GM21447 (cell line): ENCODE measurements at regions not wholly inside any gene's neighbourhood (a gene's known extent, or its start where the extent isn't known, plus 50 kb on each side); places are given as distances from the start of the nearest gene placed in this dataset.
"Not testable (repeated sequence)": the region's sequence is repeated elsewhere in the genome, so short reads cannot be mapped to it uniquely, and the experiment has no call there.

Experiments used
- ATAC-seq: cut with Tn5 transposase; IDR thresholded peaks from one replicate; pipeline ENCODE4 v1.9.1; 2021; ENCODE audit not compliant: unreplicated experiment

- ATAC-seq = no peak
These were observed 198.4 kb upstream of the PTGFR start for GRCh38 chr1:78292361-78292760.

GRCh38 chr1:78297836-78298235 is 192.9 kb upstream of the PTGFR start:
- no peak for ATAC-seq

- ATAC-seq = no peak
These were observed 192.4 kb upstream of the PTGFR start for GRCh38 chr1:78298349-78298748.

GRCh38 chr1:78301141-78301540 is 189.6 kb upstream of the PTGFR start:
- no peak for ATAC-seq

DNA sequence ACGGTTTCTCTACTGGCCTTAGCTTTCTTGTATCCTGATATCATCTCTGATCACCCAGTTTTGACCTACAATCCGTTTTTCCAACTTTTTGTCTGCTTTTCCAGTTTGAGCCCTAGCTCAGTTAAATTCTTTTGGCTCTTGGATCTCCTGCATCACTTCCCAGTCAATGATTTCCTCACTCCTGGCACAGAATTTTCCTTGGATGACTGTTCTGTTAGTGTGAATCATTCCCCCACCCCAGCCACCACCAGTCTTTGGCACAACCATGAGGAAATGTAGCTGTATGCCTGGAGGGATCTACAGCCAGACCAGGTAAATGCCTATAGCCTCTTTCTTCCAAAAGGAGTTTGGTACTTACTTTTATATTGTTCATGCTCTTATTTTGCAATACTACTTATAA is 187.2 kb upstream of the PTGFR start:
- no peak for ATAC-seq

DNA sequence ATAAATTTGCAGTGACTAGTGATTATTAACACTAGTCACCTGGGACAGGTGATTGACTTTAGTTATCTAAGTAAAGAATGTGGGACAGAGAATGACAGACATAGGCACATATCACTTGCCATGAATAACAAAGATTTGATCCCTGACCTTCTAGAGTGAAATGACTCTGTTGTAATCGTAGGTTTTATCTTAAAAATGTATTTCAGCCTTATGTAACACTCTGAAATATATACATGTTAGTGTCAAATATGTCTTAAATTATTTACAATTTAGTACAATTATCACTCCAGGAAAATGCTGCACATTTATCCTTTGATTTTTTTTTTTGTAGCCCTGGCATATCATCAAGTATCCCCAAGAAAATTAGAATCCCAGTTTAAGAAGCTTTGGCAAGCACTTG is 186.4 kb upstream of the PTGFR start:
- ATAC-seq = no peak

- ATAC-seq = no peak
These were observed 186.0 kb upstream of the PTGFR start for GRCh38 chr1:78304761-78305160.

- not testable (repeated sequence) for ATAC-seq
These were observed 180.5 kb upstream of the PTGFR start for GRCh38 chr1:78310261-78310660.

DNA sequence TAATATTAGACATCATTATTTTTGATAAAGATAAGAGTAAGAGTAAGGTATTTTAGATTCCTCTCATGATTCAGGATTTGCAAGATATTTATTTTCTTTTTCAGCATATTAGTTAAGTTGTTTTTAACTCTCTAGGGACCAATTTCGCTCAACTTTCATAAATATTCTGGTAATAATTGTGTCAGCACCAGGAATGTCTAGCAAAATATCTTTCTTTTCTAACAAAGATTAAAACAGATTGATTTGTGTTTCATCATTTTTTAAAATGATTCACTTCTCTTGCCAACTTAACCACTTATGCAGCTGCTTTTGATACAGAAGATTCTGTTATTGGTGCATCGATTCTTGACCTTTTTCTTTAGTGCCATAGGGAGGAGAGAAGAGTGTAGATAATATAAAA is 172.8 kb upstream of the PTGFR start:
- no peak for ATAC-seq

DNA sequence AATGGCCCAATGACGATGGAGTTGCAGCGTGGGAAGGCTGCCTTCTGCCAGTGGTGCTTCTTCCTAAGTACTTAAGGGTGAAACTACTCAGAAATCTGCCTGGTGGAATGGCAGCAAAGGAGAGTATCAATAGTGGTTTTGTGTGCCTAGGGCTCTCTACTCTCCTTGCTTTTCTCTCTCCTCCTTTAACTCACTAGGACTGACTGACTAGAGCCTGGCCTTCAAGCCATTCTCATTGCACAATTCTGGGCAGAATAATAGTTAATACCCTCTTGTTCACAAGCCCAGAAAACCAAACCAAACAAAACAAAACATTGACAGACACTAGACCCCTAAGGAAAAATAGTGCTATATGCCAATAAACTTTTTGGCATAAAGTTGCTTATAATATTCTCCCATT is 171.2 kb upstream of the PTGFR start:
- no peak for ATAC-seq

DNA sequence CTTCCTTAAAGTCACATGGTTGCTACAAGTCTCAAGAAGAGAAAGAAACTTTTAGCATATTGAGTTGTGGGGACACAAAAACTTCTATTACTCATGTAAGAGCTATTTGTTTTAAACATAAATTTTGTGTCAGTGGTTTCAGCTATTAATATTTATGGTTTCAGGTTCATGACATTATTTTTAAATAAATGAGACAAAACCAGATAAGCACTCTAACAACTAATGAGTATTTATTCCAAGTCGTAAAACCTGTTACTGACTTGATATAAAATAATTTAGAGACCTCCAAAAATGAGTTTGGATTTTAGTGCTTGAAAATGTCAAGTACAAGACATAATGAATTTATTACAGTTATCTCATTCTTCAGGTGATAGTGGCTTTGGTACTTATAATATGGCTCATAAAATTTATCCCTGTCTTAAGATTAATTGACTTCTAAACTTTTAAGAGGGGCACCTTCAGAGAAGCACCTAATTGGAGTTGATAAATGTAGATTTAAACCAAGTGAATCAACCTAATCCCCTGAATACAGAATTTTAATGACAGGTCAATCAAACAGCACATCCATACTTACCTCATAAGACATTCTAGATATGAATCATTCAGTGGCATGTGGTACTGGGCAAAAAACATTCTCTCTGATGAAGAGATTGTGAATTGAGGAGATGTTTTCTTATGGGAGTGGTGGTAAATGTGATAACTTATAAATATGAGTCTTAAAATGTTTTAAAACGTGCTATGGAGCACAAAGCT is 167.7 kb upstream of the PTGFR start:
- no peak for ATAC-seq

GRCh38 chr1:78325293-78325692 is 165.5 kb upstream of the PTGFR start:
- ATAC-seq = no peak

- ATAC-seq = no peak
These were observed 161.3 kb upstream of the PTGFR start for GRCh38 chr1:78329475-78329874.

DNA sequence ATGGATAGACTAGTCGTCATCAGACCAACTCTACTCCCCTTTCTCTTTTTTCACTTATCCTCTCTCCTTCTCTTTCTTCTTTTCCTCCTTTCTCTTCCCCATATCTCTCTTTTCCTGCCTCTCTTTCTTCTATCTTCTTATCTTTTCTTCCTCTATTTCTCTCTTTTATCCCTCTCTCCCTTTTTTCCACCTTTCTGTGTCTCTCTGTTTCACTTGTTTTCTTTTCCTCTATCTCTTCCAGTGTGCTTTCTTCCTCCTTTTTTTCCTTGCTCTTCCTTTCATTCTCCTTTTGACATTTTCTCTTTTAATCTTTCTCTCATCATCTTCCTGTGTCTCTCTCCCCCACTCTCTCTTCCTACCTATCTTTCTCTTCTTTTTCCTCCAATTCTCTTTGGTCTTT is 159.0 kb upstream of the PTGFR start:
- ATAC-seq = no peak

DNA sequence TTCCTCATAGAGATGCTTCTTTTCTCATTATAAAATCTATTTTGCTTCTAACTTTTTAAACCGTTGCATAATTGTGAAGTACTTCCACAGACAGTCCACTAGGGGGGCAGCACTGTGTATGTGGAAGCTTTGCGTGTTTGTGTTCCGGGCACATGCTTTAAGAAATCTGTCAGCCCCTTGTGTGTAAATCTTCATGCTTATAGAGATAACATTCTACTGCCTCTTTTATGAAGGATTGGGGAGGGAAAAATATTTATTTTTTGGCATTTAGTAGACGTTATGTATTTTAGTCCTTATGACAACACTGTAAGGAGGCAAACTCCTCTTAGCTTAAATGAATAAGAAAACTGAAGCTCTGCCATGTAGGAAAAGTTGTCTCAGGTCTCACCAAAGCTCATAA is 157.3 kb upstream of the PTGFR start:
- ATAC-seq = peak; percentile 77

DNA sequence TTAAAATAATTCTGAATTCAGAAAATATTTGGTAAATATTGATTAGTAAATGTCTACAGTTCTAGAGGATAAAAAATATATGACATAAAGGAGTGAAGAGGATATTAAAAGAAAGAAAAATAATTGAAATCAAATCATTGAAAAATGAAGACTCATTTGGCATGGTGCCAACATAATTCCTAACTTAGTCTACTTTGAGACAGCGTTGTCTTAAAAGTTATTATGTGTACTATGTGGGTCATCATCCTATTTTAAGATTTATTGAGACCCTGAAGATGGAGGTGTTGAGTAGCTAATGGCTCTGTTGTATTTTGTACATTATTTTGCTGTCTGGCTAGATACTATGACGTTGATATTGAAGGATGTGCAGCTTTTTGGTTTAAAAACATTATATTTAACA is 156.7 kb upstream of the PTGFR start:
- ATAC-seq = no peak

DNA sequence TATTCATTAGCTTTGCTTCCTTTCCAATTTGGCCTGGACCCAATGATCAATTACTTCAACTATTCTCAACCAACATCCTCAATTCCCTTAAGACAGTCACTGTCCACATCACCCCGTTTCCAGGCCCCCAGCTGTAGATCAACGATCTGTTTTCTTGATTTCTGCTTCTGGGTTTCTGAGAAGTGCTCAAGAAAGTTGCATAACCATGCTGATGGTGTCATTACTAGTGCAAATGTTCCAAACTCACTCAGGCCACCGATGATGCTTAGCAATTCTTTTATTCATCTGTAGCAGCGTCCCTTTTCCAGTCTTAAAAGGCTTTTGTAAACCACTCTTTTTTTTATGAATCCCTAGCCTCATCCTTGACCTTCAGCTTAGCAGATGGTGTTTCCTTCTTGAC is 155.8 kb upstream of the PTGFR start:
- no peak for ATAC-seq

- not testable (repeated sequence) for ATAC-seq
These were observed 154.0 kb upstream of the PTGFR start for GRCh38 chr1:78336751-78337150.

- no peak for ATAC-seq
These were observed 151.3 kb upstream of the PTGFR start for GRCh38 chr1:78339490-78339889.

DNA sequence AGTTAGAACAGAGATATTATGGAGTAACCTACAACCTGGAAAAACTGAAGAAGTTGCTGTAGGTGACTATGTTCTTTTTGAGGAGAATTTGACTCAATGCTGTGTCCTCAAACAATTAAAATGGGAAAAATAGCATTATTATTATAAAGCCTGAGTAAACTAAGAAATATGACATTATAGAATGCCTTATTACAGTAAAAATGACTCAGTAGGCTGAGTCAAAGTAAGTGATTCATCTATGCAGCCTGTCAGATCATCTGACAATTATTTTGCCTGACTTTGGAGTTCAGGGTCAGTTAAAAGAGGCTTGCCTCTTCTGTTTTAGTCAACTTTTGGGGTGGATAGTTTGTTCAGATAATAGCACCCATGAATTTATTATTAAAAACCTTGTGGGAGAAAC is 150.8 kb upstream of the PTGFR start:
- no peak for ATAC-seq

- ATAC-seq = no peak
These were observed 142.1 kb upstream of the PTGFR start for GRCh38 chr1:78348496-78349284.

- no peak for ATAC-seq
These were observed 139.1 kb upstream of the PTGFR start for GRCh38 chr1:78351551-78352216.
